SH-SY5Y (cell line): ENCODE measurements at regions not wholly inside any gene's neighbourhood (a gene's known extent, or its start where the extent isn't known, plus 50 kb on each side); places are given as distances from the start of the nearest gene placed in this dataset.

ENCODE experiments used
- GATA2 ChIP-seq: IDR thresholded peaks from 2 replicates; pipeline ENCODE4 v1.6.1; 2011; ENCODE audit warnings: mild to moderate bottlenecking, low read depth, low read length
- GATA3 ChIP-seq: IDR thresholded peaks from 2 replicates; pipeline ENCODE4 v1.6.1; 2011; ENCODE audit warnings: low read depth, mild to moderate bottlenecking, low read length, moderate library complexity

GRCh38 chr11:71075116-71075720 lies 177.2 kb downstream of the SHANK2 start:
- no peak for TF ChIP-seq GATA3
- TF ChIP-seq GATA2 = no peak

DNA sequence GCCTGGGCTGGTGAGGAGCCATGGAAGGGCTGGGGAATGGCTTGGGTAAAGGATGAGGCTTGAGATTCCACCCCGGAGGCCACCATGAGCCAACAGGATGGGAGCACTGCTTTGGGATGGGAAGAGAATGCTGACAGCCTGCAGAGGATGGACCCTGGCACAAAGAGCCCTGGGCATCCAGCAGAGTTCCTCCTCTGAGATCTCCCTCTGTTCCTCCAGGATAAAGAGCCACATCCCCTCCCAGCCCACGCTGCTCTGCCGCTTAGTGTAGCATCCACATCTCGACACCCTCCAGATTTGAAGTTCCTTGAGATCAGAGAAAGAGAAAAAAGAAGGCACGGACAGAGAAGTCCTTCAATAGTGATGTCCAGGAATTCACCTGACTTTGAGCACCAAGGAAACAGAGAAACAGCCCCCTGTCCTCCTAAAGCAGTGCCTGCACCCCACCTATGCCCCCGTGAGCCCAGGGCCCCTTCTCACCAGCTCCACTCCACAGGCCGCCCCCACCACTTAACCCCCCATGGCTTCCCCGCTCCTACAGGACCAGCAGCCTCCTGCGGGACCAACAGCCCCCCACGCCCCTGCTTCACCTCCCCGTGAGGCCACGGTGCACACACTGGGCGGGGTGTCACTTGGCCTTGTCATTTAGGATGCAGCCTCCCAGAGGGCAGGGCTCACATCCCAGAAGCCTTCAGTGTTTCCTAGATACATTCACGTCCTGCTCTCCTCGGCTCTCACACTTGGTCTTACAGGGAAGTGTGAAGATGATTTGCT lies 180.5 kb downstream of the SHANK2 start:
- no peak for TF ChIP-seq GATA3
- no peak for TF ChIP-seq GATA2

- TF ChIP-seq GATA3 (no peak), GATA2 (no peak)
Observed at GRCh38 chr11:71070490-71071453, 181.6 kb downstream of the SHANK2 start.

GRCh38 chr11:71068963-71069362 lies 183.4 kb downstream of the SHANK2 start:
- TF ChIP-seq GATA3 (no peak), GATA2 (no peak)

DNA sequence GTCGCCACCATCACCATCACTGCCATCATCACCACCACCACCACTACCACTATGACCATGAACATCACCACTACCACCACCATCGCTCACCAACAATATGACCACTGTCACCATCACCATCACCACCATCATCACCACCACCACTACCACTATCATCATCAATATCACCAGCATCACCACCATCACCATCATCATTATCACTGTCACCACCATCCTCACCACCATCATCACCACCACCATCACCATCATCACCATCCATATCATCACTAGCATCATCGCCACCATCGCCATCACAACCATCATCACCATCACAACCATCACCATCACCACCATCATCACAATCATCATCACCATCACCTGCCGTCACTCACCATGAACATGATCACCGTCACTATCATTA lies 184.6 kb downstream of the SHANK2 start:
- TF ChIP-seq GATA2 (no peak), GATA3 (no peak)

GRCh38 chr11:71066311-71066710 lies 186.1 kb downstream of the SHANK2 start:
- TF ChIP-seq GATA3 (no peak), GATA2 (no peak)

DNA sequence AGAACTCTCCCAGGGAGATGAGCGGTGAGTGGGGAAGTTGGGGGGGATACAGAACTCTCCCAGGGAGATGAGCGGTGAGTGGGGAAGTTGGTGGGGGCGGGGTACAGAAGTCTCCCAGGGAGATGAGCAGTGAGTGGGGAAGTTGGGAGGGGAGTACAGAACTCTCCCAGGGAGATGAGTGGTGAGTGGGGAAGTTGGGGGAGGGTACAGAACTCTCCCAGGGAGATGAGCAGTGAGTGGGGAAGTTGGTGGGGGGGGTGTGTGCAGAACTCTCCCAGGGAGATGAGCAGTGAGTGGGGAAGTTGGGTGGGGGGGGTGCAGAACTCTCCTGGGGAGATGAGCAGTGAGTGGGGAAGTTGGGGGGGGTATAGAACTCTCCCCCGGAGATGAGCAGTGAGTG lies 186.5 kb downstream of the SHANK2 start:
- no peak for TF ChIP-seq GATA2
- TF ChIP-seq GATA3 = no peak

DNA sequence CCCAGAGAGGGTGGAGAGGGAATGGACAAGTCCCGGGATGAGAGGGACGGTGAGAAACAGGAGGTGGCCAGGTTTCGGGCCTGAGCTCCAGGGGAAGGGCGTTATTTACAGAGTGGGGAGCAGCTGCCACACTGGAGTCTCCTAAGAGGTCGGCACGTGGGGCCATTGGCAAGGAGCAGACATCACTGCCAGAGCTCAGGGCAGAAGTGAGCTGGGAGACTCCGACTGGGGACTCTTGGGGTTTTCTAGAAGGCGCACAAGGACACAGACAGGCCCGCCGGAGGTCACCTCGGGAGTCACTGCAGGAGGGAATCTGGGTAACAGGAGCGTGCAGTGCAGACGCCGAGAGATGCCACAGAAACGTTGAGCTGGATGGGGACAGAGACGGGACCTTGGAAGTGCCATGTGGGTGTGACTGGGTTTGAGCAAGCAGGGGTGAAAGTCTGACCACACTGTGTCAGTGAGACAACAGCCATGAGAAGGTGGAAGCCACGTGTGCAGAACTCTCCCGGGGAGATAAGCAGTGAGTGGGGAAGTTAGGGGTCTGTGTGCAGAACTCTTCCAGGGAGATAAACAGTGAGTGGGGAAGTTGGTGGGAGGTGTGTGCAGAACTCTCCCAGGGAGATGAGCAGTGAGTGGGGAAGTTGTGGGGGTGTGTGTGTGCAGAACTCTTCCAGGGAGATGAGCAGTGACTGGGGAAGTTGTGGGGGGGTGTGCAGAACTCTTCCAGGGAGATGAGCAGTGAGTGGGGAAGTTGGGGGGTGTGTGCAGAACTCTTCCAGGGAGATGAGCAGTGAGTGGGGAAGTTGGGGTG lies 187.5 kb downstream of the SHANK2 start:
- TF ChIP-seq GATA2 (no peak), GATA3 (no peak)

GRCh38 chr11:71064183-71064582 lies 188.2 kb downstream of the SHANK2 start:
- no peak for TF ChIP-seq GATA3
- TF ChIP-seq GATA2 = no peak

DNA sequence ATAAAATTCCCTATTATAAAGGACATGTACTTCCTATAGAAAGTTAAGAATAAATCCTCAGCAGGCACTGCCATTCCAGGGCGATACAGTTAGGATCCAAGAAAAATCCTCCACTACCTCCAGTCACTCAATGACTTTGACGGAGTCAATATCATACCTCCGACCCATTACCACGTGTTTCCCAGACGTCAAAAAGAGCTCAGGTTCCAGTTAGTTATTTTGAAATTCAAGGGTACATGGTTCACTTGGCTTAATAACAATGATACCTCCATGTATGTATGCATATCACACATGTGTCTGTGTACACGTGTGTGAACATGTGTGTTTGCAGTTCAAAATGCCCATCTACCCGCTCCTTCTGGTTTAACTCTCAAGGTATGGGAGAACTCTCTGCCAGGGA lies 189.2 kb downstream of the SHANK2 start:
- TF ChIP-seq GATA2 (no peak), GATA3 (no peak)

DNA sequence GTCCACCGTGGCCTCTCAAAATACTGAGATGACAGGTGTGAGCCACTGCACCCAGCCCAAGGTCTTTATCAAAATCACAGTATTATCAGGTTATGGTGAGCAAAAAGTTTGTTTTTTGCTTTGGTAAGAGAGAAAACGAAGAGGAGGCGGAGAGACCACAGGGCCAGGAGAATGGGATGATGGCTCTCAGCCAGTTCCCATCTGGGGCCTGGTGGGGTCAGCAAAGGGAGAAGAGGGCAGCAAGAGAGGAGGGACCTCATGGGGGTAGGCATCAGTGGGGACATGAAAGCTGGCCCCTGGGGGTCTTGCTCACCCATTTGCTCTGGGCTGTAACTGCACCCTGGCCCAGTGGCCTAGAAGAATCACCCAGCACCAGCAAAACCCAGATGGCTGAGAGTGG lies 190.2 kb downstream of the SHANK2 start:
- TF ChIP-seq GATA2 (no peak), GATA3 (no peak)

- no peak for TF ChIP-seq GATA2
Observed at GRCh38 chr11:71060391-71060791, 192.0 kb downstream of the SHANK2 start.

DNA sequence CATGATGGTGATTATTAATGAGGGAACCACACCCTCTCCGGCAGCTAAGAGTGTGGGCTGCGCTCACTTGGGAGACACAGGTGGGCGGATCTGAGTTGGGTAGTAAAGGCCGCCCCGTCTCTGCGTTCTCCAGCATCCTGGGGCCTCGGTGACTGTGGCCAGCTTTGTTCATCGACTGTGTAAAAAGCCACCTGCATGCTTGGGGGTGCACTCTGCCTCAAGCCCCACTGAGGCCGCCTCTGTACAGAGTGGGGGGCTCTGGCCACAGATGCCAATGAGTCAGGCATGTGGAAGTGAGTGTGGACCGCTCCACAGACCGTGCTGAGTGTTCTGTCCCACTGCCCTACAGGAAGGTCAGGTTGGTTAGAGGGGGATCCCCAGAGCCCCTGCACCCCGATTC lies 192.7 kb downstream of the SHANK2 start:
- TF ChIP-seq GATA3 (no peak), GATA2 (no peak)

DNA sequence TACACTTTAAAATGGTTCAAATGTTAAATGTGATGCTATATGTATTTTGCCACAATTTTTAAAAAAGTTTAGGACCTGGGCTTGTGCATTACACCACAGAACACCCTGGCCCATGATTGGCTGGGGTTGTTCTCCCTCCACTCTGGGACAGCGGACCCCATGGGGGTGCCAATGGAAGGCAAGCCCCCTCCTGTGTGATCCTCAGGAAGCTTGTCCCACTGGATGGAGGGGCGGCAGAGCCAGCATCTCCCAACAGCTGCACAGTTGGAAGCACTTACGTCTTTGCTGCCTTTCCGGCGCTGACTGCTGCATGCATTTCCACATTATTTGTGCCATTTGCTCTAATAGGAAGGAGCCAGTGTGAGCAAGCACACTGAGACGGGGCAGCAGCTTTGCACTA lies 196.5 kb downstream of the SHANK2 start:
- TF ChIP-seq GATA2 (no peak), GATA3 (no peak)
